ENCODE measurements at regions not wholly inside any gene's neighbourhood (a gene's known extent, or its start where the extent isn't known, plus 50 kb on each side); places are given as distances from the start of the nearest gene placed in this dataset.

GRCh38 chr3:197369545-197369944 lies 71.1 kb upstream of the DLG1 start:
- peaks cover 11% of the 10 kb centered on the region for H3K4me1 Mint-ChIP-seq (ENCODE audit: unreplicated experiment)
- TF ChIP-seq CTCF (IDR thresholded peaks at IDR 0.05; ENCODE audit: unreplicated experiment), result no peak

GRCh38 chr3:197368821-197369220 lies 70.4 kb upstream of the DLG1 start:
- no peak for DNase-seq (ENCODE audit: low spot score)
- no peak overlapping the region for H3K27ac Mint-ChIP-seq (ENCODE audit: unreplicated experiment)
- H3K27me3 Mint-ChIP-seq (ENCODE audit: unreplicated experiment), result peaks cover 7% of the 10 kb centered on the region
- no peak overlapping the region for H3K4me3 Mint-ChIP-seq (ENCODE audit: unreplicated experiment)
- no peaks in the 10 kb centered on the region for H3K9me3 Mint-ChIP-seq (ENCODE audit: unreplicated experiment)
- H3K4me1 Mint-ChIP-seq (ENCODE audit: unreplicated experiment), result peaks cover 18% of the 10 kb centered on the region
- no peaks in the 10 kb centered on the region for H3K36me3 Mint-ChIP-seq (ENCODE audit: low read depth, unreplicated experiment)
- TF ChIP-seq CTCF (IDR thresholded peaks at IDR 0.05; ENCODE audit: unreplicated experiment), result no peak

More at GRCh38 chr3:197369545-197369944, 71.1 kb upstream of the DLG1 start:
- Mint-ChIP-seq H3K36me3 (ENCODE audit: low read depth, unreplicated experiment) (no peaks in the 10 kb centered on the region), H3K9me3 (ENCODE audit: unreplicated experiment) (no peaks in the 10 kb centered on the region), H3K4me3 (ENCODE audit: unreplicated experiment) (no peak overlapping the region), H3K27me3 (ENCODE audit: unreplicated experiment) (peaks cover 7% of the 10 kb centered on the region), H3K27ac (ENCODE audit: unreplicated experiment) (no peak overlapping the region)
- DNase-seq (ENCODE audit: low spot score), result no peak

- no peak for TF ChIP-seq CTCF (IDR thresholded peaks at IDR 0.05; ENCODE audit: unreplicated experiment)
- no peaks in the 10 kb centered on the region for H3K9me3 Mint-ChIP-seq (ENCODE audit: unreplicated experiment)
- H3K27ac Mint-ChIP-seq (ENCODE audit: unreplicated experiment), result no peak overlapping the region
- peaks cover 7% of the 10 kb centered on the region for H3K27me3 Mint-ChIP-seq (ENCODE audit: unreplicated experiment)
- peaks cover under 1% of the 10 kb centered on the region for H3K36me3 Mint-ChIP-seq (ENCODE audit: low read depth, unreplicated experiment)
- H3K4me3 Mint-ChIP-seq (ENCODE audit: unreplicated experiment), result no peak overlapping the region
- peaks cover 23% of the 10 kb centered on the region for H3K4me1 Mint-ChIP-seq (ENCODE audit: unreplicated experiment)
- no peak for DNase-seq (ENCODE audit: low spot score)
These were observed 69.9 kb upstream of the DLG1 start for GRCh38 chr3:197368330-197368729.

GRCh38 chr3:197367081-197367780 lies 68.8 kb upstream of the DLG1 start:
- Mint-ChIP-seq H3K36me3 (ENCODE audit: low read depth, unreplicated experiment) (peaks cover 7% of the 10 kb centered on the region), H3K9me3 (ENCODE audit: unreplicated experiment) (no peaks in the 10 kb centered on the region), H3K4me1 (ENCODE audit: unreplicated experiment) (peaks cover 29% of the 10 kb centered on the region), H3K4me3 (ENCODE audit: unreplicated experiment) (no peak overlapping the region), H3K27ac (ENCODE audit: unreplicated experiment) (no peak overlapping the region), H3K27me3 (ENCODE audit: unreplicated experiment) (peaks cover 7% of the 10 kb centered on the region)
- DNase-seq (ENCODE audit: low spot score), result no peak
- no peak for TF ChIP-seq CTCF (IDR thresholded peaks at IDR 0.05; ENCODE audit: unreplicated experiment)

GRCh38 chr3:197366301-197367044 lies 68.1 kb upstream of the DLG1 start:
- H3K4me1 Mint-ChIP-seq (ENCODE audit: unreplicated experiment), result peaks cover 29% of the 10 kb centered on the region
- H3K36me3 Mint-ChIP-seq (ENCODE audit: low read depth, unreplicated experiment), result peaks cover 7% of the 10 kb centered on the region
- no peak overlapping the region for H3K27ac Mint-ChIP-seq (ENCODE audit: unreplicated experiment)
- H3K27me3 Mint-ChIP-seq (ENCODE audit: unreplicated experiment), result peaks cover 7% of the 10 kb centered on the region
- H3K9me3 Mint-ChIP-seq (ENCODE audit: unreplicated experiment), result no peaks in the 10 kb centered on the region
- no peak overlapping the region for H3K4me3 Mint-ChIP-seq (ENCODE audit: unreplicated experiment)
- TF ChIP-seq CTCF (IDR thresholded peaks at IDR 0.05; ENCODE audit: unreplicated experiment), result no peak
- no peak for DNase-seq (ENCODE audit: low spot score)
